ENCODE measurements at regions not wholly inside any gene's neighbourhood (a gene's known extent, or its start where the extent isn't known, plus 50 kb on each side); places are given as distances from the start of the nearest gene placed in this dataset.

DNA sequence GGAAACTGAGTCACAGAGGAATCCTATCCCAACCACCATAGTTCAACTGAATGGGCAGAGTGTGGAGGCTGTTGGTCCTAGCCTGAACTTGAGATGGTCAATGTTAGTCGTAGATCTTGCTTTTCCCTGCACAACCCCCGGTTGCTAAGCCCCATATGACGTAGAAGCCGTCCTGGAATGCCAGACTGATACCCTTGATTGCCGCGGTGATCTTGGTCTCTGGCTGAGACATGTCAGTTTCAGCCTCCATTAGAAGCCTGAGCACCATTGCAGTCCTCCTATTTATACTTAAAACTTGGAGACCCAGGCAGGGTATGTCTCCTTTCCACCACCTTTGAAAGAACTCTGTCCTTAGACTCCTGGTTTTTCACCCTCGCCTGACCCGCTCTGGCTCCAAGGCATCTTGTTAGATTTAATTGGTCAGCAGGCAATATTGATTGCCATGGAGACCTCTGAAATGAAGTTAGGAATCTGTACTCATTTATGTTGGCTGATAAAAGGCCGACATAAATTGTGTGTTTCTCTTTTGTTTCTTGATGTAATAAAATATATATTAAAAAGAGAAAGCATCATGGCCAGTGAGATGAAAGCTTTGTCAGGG is 53.4 kb downstream of the RPLP1 start:
- H3K27ac Mint-ChIP-seq (ENCODE audit: low read depth), result no peak overlapping the region
- peaks cover 5% of the 10 kb centered on the region for H3K4me1 Mint-ChIP-seq
- H3K36me3 Mint-ChIP-seq (ENCODE audit: insufficient read depth), result no peaks in the 10 kb centered on the region

GRCh38 chr15:69508659-69509058 is 56.0 kb downstream of the RPLP1 start:
- DNase-seq (ENCODE audit: low spot score in 2 of 2), result no peak
- H3K4me3 Mint-ChIP-seq, result no peak overlapping the region
- H3K27ac Mint-ChIP-seq (ENCODE audit: low read depth), result no peak overlapping the region
- no peak for ATAC-seq (replicated peaks; ENCODE audit: extremely low read depth, poor library complexity, severe bottlenecking)
- H3K4me1 Mint-ChIP-seq, result peaks cover 5% of the 10 kb centered on the region
- no peaks in the 10 kb centered on the region for H3K36me3 Mint-ChIP-seq (ENCODE audit: insufficient read depth)
- peaks cover 30% of the 10 kb centered on the region for H3K27me3 Mint-ChIP-seq
- H3K9me3 Mint-ChIP-seq, result no peaks in the 10 kb centered on the region

More for the DNA sequence above, 53.4 kb downstream of the RPLP1 start:
- Mint-ChIP-seq H3K9me3 (no peaks in the 10 kb centered on the region), H3K4me3 (no peak overlapping the region), H3K27me3 (peaks cover 23% of the 10 kb centered on the region)
- no peak for DNase-seq (ENCODE audit: low spot score in 2 of 2)
- no peak for ATAC-seq (replicated peaks; ENCODE audit: extremely low read depth, poor library complexity, severe bottlenecking)

- no peaks in the 10 kb centered on the region for H3K36me3 Mint-ChIP-seq (ENCODE audit: insufficient read depth)
- ATAC-seq (replicated peaks; ENCODE audit: extremely low read depth, poor library complexity, severe bottlenecking) (peak; percentile 40), DNase-seq (ENCODE audit: low spot score in 2 of 2) (no peak)
- H3K9me3 Mint-ChIP-seq, result no peaks in the 10 kb centered on the region
- peak overlapping the region; percentile 54 for H3K27ac Mint-ChIP-seq (ENCODE audit: low read depth)
- H3K27me3 Mint-ChIP-seq, result peaks cover 34% of the 10 kb centered on the region
- peaks cover 5% of the 10 kb centered on the region for H3K4me1 Mint-ChIP-seq
- no peak overlapping the region for H3K4me3 Mint-ChIP-seq
Observed at GRCh38 chr15:69509131-69509530, 56.5 kb downstream of the RPLP1 start.

- Mint-ChIP-seq H3K9me3 (no peaks in the 10 kb centered on the region), H3K27me3 (peaks cover 34% of the 10 kb centered on the region), H3K4me1 (peaks cover 5% of the 10 kb centered on the region), H3K27ac (ENCODE audit: low read depth) (no peak overlapping the region), H3K36me3 (ENCODE audit: insufficient read depth) (no peaks in the 10 kb centered on the region), H3K4me3 (no peak overlapping the region)
- ATAC-seq (replicated peaks; ENCODE audit: extremely low read depth, poor library complexity, severe bottlenecking) (no peak), DNase-seq (ENCODE audit: low spot score in 2 of 2) (no peak)
Observed at GRCh38 chr15:69510556-69510955, 57.9 kb downstream of the RPLP1 start.

- Mint-ChIP-seq H3K27me3 (peaks cover 34% of the 10 kb centered on the region), H3K27ac (ENCODE audit: low read depth) (no peak overlapping the region)
- no peak for DNase-seq (ENCODE audit: low spot score in 2 of 2)
Observed at GRCh38 chr15:69511015-69511414, 58.4 kb downstream of the RPLP1 start.

GRCh38 chr15:69511716-69512340 is 59.2 kb downstream of the RPLP1 start:
- no peak for DNase-seq (ENCODE audit: low spot score in 2 of 2)
- Mint-ChIP-seq H3K9me3 (no peaks in the 10 kb centered on the region), H3K4me1 (peaks cover 5% of the 10 kb centered on the region), H3K36me3 (ENCODE audit: insufficient read depth) (no peaks in the 10 kb centered on the region), H3K27me3 (peaks cover 41% of the 10 kb centered on the region), H3K27ac (ENCODE audit: low read depth) (no peak overlapping the region), H3K4me3 (no peak overlapping the region)
- no peak for ATAC-seq (replicated peaks; ENCODE audit: extremely low read depth, poor library complexity, severe bottlenecking)

More at GRCh38 chr15:69511015-69511414, 58.4 kb downstream of the RPLP1 start:
- no peaks in the 10 kb centered on the region for H3K9me3 Mint-ChIP-seq
- H3K36me3 Mint-ChIP-seq (ENCODE audit: insufficient read depth), result no peaks in the 10 kb centered on the region
- H3K4me1 Mint-ChIP-seq, result peaks cover 5% of the 10 kb centered on the region
- ATAC-seq (replicated peaks; ENCODE audit: extremely low read depth, poor library complexity, severe bottlenecking), result no peak
- H3K4me3 Mint-ChIP-seq, result no peak overlapping the region

DNA sequence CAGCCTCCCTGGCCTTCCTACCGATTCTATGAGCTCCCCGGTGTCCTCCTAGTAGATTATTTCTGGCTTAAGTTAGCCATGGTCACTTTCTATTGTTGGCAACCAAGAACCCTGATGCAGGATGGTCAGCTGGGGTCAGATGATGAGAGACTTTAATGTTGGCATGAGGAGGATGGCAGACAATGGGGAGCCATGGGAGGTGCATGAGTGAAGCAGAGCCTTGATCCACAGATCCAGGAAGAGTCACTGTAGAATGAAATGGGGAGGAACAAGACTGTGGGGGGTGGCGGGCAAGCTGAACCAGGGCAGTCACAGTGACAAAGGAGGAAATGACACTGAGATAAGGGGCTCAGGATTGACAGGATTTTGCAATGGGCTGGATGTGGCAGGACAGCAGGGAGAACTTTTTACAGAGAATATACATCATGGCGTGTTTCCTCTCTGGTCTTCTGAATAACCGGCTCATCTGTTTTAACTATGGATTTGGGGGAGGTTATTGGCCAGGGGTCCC is 60.9 kb downstream of the RPLP1 start:
- Mint-ChIP-seq H3K27ac (ENCODE audit: low read depth) (no peak overlapping the region), H3K36me3 (ENCODE audit: insufficient read depth) (no peaks in the 10 kb centered on the region), H3K27me3 (peaks cover 47% of the 10 kb centered on the region), H3K4me3 (no peak overlapping the region), H3K9me3 (no peaks in the 10 kb centered on the region), H3K4me1 (peaks cover 5% of the 10 kb centered on the region)
- DNase-seq (ENCODE audit: low spot score in 2 of 2), result no peak
- ATAC-seq (replicated peaks; ENCODE audit: extremely low read depth, poor library complexity, severe bottlenecking), result no peak

- Mint-ChIP-seq H3K27me3 (peaks cover 45% of the 10 kb centered on the region), H3K27ac (ENCODE audit: low read depth) (no peak overlapping the region), H3K9me3 (no peaks in the 10 kb centered on the region), H3K36me3 (ENCODE audit: insufficient read depth) (no peaks in the 10 kb centered on the region), H3K4me3 (no peak overlapping the region), H3K4me1 (peaks cover 4% of the 10 kb centered on the region)
- ATAC-seq (replicated peaks; ENCODE audit: extremely low read depth, poor library complexity, severe bottlenecking) (no peak), DNase-seq (ENCODE audit: low spot score in 2 of 2) (no peak)
Observed at GRCh38 chr15:69513986-69514385, 61.4 kb downstream of the RPLP1 start.

GRCh38 chr15:69515508-69515907 is 62.9 kb downstream of the RPLP1 start:
- H3K27me3 Mint-ChIP-seq, result peaks cover 34% of the 10 kb centered on the region
- ATAC-seq (replicated peaks; ENCODE audit: extremely low read depth, poor library complexity, severe bottlenecking) (no peak), DNase-seq (ENCODE audit: low spot score in 2 of 2) (no peak)
- no peaks in the 10 kb centered on the region for H3K9me3 Mint-ChIP-seq
- no peaks in the 10 kb centered on the region for H3K36me3 Mint-ChIP-seq (ENCODE audit: insufficient read depth)
- no peak overlapping the region for H3K4me3 Mint-ChIP-seq
- H3K4me1 Mint-ChIP-seq, result no peaks in the 10 kb centered on the region
- H3K27ac Mint-ChIP-seq (ENCODE audit: low read depth), result no peak overlapping the region

DNA sequence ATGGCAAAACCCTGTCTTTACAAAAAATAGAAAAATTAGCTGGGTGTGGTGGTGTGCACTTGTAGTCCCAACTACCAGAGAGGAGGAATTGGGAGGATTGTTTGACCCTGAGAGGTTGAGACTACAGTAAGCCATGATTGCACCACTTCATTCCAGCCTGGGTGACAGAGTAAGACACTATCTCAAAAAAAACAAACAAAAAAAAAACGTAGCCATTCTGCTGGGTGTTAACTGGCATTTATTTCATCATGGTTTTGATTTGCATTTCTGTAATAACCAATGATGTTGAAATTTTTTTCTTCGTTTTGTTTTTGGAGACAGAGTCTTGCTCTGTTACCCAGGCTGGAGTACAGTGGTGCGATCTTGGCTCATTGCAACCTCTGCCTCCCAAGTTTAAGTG is 63.3 kb downstream of the RPLP1 start:
- H3K27ac Mint-ChIP-seq (ENCODE audit: low read depth), result no peak overlapping the region
- H3K9me3 Mint-ChIP-seq, result no peaks in the 10 kb centered on the region
- H3K4me1 Mint-ChIP-seq, result no peaks in the 10 kb centered on the region
- no peaks in the 10 kb centered on the region for H3K36me3 Mint-ChIP-seq (ENCODE audit: insufficient read depth)
- H3K4me3 Mint-ChIP-seq, result no peak overlapping the region
- DNase-seq (ENCODE audit: low spot score in 2 of 2), result no peak
- peaks cover 34% of the 10 kb centered on the region for H3K27me3 Mint-ChIP-seq
- ATAC-seq (replicated peaks; ENCODE audit: extremely low read depth, poor library complexity, severe bottlenecking), result no peak

DNA sequence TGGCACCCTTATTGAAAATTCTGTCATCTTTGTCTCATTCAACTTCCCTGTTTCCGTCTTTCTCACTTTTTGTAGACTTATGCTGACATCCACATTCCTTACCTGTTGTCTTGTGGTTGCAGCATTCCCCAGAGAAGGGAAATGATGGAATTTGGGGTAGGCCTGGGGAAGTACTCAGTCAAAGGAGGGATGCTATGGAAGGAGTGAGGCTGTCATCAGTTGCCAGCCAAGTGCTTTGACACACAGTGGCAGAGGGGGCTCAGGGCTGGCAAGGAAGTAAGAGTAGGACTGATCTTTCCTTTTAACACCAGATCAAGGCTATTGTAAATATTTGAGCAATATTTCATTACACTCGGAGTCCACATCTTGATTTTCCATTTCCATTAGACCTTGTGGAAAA is 64.4 kb downstream of the RPLP1 start:
- H3K4me1 Mint-ChIP-seq, result no peaks in the 10 kb centered on the region
- DNase-seq (ENCODE audit: low spot score in 2 of 2) (no peak), ATAC-seq (replicated peaks; ENCODE audit: extremely low read depth, poor library complexity, severe bottlenecking) (no peak)
- no peaks in the 10 kb centered on the region for H3K9me3 Mint-ChIP-seq
- no peak overlapping the region for H3K4me3 Mint-ChIP-seq
- H3K36me3 Mint-ChIP-seq (ENCODE audit: insufficient read depth), result no peaks in the 10 kb centered on the region
- H3K27ac Mint-ChIP-seq (ENCODE audit: low read depth), result no peak overlapping the region
- peaks cover 33% of the 10 kb centered on the region for H3K27me3 Mint-ChIP-seq

DNA sequence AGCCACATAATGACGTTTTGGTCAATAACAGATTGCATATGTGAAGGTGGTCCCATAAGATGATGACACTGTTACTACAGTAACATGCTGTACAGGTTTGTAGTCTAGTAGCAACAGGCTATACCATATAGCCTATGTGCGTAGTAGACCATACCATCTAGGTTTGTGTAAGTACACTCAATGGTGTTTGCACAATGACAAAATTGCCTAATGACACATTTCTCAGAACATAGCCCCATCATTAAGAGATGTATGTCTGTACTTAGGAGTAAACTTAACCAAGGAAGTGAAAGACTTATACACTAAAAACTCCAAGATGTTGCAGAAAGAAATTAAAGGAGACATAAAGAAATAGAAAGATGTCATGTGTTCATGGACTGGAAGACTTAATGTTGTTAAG is 66.2 kb downstream of the RPLP1 start:
- no peak overlapping the region for H3K4me3 Mint-ChIP-seq
- peaks cover 15% of the 10 kb centered on the region for H3K27me3 Mint-ChIP-seq
- no peaks in the 10 kb centered on the region for H3K4me1 Mint-ChIP-seq
- no peaks in the 10 kb centered on the region for H3K9me3 Mint-ChIP-seq
- DNase-seq (ENCODE audit: low spot score in 2 of 2) (no peak), ATAC-seq (replicated peaks; ENCODE audit: extremely low read depth, poor library complexity, severe bottlenecking) (no peak)
- no peaks in the 10 kb centered on the region for H3K36me3 Mint-ChIP-seq (ENCODE audit: insufficient read depth)
- no peak overlapping the region for H3K27ac Mint-ChIP-seq (ENCODE audit: low read depth)

DNA sequence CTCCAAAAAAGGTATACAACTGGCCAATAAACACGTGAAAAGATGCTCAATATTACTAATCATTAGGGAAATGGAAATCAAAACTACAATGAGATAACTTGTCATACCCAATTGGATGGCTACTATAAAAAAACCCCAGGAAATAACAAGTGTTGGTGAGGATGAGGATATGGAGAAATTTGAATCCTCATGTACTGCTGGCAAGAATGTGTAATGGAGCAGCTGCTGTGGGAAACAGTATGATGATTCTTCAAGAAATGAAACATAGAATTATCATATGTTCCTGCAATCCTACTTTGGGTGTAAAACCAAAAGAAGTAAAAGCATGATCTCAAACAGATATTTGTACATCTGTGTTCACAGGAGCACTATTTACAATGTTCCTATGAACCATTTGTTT is 67.4 kb downstream of the RPLP1 start:
- H3K9me3 Mint-ChIP-seq, result no peaks in the 10 kb centered on the region
- H3K4me3 Mint-ChIP-seq, result no peak overlapping the region
- no peaks in the 10 kb centered on the region for H3K4me1 Mint-ChIP-seq
- DNase-seq (ENCODE audit: low spot score in 2 of 2) (no peak), ATAC-seq (replicated peaks; ENCODE audit: extremely low read depth, poor library complexity, severe bottlenecking) (no peak)
- no peaks in the 10 kb centered on the region for H3K36me3 Mint-ChIP-seq (ENCODE audit: insufficient read depth)
- H3K27me3 Mint-ChIP-seq, result peaks cover 13% of the 10 kb centered on the region
- H3K27ac Mint-ChIP-seq (ENCODE audit: low read depth), result no peak overlapping the region

All from central memory CD8-positive, alpha-beta T cell (primary cell).